ENCODE measurements at regions not wholly inside any gene's neighbourhood (a gene's known extent, or its start where the extent isn't known, plus 50 kb on each side); places are given as distances from the start of the nearest gene placed in this dataset.

DNA sequence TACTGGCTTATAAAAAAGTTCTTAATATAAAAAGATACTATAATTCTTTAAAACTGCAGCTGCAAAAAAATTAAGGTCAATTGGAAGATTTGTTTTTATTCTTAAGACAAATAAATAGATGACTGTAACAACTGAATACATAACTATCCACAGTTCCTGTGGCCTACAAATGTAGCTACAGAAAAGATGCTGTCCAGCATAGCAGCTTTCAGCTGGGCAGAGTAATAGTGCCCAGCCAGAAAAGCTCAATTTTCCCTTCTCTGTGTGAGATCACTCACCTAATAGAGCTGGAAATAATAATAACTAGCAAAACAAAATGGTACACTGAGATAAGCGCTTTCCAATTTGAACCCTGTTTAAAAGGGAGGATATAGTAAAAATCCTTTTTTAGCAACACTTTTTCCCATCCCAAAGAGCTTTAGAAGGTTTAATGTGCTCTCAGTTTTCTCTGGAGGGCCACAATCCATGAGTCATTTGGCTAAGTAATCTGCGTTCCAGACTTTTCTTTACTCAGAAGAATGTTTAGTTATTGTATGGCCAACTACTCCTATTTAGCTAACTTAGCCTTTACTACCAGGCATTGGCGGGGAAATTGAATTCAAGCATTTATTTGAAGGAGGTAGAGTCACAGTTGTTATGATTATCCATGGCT is 158.1 kb upstream of the SLC39A10 start:
- Histone ChIP-seq H3K9ac (ENCODE audit: insufficient read depth, low read depth, low read length) (no peak overlapping the region), H3K27ac (ENCODE audit: extremely low read length, insufficient read depth, low read length) (no peak overlapping the region), H3K79me2 (ENCODE audit: insufficient read depth, low read length) (no peaks in the 10 kb centered on the region), H3K4me2 (ENCODE audit: low read depth, low read length) (no peak overlapping the region), H2AFZ (ENCODE audit: low read length) (no peak overlapping the region), H3K36me3 (replicated peaks in 1 of 2; ENCODE audit: control insufficient read depth in 1 of 2, insufficient read depth in 2 of 2, low read length in 2 of 2) (no peaks in the 10 kb centered on the region), H3K9me3 (ENCODE audit: low read length) (no peaks in the 10 kb centered on the region), H3K27me3 (ENCODE audit: control insufficient read depth in 1 of 2, insufficient read depth in 2 of 2, low read length in 2 of 2) (0 out of 5 replicates have a peak, but pooled peaks cover 0 to 3% of the 10 kb centered on the region in 2 experiments), H3K4me1 (ENCODE audit: insufficient read depth, low read length) (no peaks in the 10 kb centered on the region), H3K4me3 (replicated peaks in 1 of 3; ENCODE audit: insufficient read depth in 1 of 3, low read depth in 2 of 3, low read length in 3 of 3) (no peak overlapping the region), H4K20me1 (ENCODE audit: insufficient read depth, low read length) (no peaks in the 10 kb centered on the region)
- ATAC-seq (no peak), DNase-seq (ENCODE audit: low spot score) (no peak), FAIRE-seq (no peak)
- in situ Hi-C loops (cut with HindIII; ENCODE audit: extremely low pct_ligation_motif_present, low pct_unique_long_range_greater_than_20kb): no loop called here
- intact Hi-C loops (cut with micrococcal nuclease; ENCODE audit: unreplicated experiment): loop anchor here (1.0 kb wide), 2 partner anchors 161 to 568 kb away; no protein-coding TSS in a partner anchor
- TF ChIP-seq EEA1 (CRISPR knock-in tag; IDR thresholded peaks at IDR 0.05; ENCODE audit: borderline replicate concordance) (no peak), ZNF17 (CRISPR knock-in tag; IDR thresholded peaks at IDR 0.05) (no peak), SMC3 (IDR thresholded peaks at IDR 0.05; ENCODE audit: low read length) (no peak), ZNF20 (CRISPR knock-in tag; IDR thresholded peaks at IDR 0.05) (no peak)
- TF ChIP-seq, protein P1, sequence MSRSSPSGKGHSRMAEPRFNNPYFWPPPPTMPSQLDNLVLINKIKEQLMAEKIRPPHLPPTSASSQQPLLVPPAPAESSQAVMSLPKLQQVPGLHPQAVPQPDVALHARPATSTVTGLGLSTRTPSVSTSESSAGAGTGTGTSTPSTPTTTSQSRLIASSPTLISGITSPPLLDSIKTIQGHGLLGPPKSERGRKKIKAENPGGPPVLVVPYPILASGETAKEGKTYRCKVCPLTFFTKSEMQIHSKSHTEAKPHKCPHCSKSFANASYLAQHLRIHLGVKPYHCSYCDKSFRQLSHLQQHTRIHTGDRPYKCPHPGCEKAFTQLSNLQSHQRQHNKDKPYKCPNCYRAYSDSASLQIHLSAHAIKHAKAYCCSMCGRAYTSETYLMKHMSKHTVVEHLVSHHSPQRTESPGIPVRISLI (CRISPR knock-in tag; IDR thresholded peaks at IDR 0.05; ENCODE audit: borderline replicate concordance): no peak
- TF ChIP-seq, protein P2, sequence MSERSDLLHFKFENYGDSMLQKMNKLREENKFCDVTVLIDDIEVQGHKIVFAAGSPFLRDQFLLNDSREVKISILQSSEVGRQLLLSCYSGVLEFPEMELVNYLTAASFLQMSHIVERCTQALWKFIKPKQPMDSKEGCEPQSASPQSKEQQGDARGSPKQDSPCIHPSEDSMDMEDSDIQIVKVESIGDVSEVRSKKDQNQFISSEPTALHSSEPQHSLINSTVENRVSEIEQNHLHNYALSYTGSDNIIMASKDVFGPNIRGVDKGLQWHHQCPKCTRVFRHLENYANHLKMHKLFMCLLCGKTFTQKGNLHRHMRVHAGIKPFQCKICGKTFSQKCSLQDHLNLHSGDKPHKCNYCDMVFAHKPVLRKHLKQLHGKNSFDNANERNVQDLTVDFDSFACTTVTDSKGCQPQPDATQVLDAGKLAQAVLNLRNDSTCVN (CRISPR knock-in tag; IDR thresholded peaks at IDR 0.05; ENCODE audit: borderline replicate concordance): no peak
- ChIA-PET POLR2A (interaction anchor here (0.9 kb wide), 1 partner anchor 158 kb away, joined by 3 read pairs; the partner anchor contains the start of gene SLC39A10), CTCF (ENCODE audit: low intra/inter-chr PET ratio, low total read pairs) (interaction anchor here (1.5 to 2.3 kb wide), 3 partner anchors 161 to 568 kb away, joined by 5 to 17 read pairs (median 7); no protein-coding TSS in a partner anchor)
- no TSS peak for BruUV-seq (replicated peaks)
- WGBS (ENCODE audit: low lambda C conversion rate): 6% methylated on average over 3 of the region's 3 CpGs
